ENCODE measurements at regions not wholly inside any gene's neighbourhood (a gene's known extent, or its start where the extent isn't known, plus 50 kb on each side); places are given as distances from the start of the nearest gene placed in this dataset.
"Not testable (repeated sequence)": the region's sequence is repeated elsewhere in the genome, so short reads cannot be mapped to it uniquely, and the experiment has no call there.

- H3K9ac ChIP-seq (ENCODE audit: low read depth in 2 of 2, low read length in 2 of 2), result no peak overlapping the region
- no peak for DNase-seq
- H3K36me3 ChIP-seq, result no peaks in the 10 kb centered on the region
- no peak overlapping the region for H3K4me3 ChIP-seq
- H3K27me3 ChIP-seq, result no peaks in the 10 kb centered on the region
- intact Hi-C loops (cut with DNase I), result no loop called here
- H3K4me1 ChIP-seq, result no peaks in the 10 kb centered on the region
- no peak overlapping the region for H3K27ac ChIP-seq
- H3K9me3 ChIP-seq, result no peaks in the 10 kb centered on the region
- no peak for TF ChIP-seq CTCF (IDR thresholded peaks at IDR 0.05)
Measured at GRCh38 chr11:13567551-13567950, 71.8 kb upstream of the PTH start.

- Histone ChIP-seq H3K4me1 (no peaks in the 10 kb centered on the region), H3K27ac (no peak overlapping the region), H3K4me3 (no peak overlapping the region), H3K36me3 (no peaks in the 10 kb centered on the region), H3K9ac (ENCODE audit: low read depth in 2 of 2, low read length in 2 of 2) (no peak overlapping the region), H3K27me3 (no peaks in the 10 kb centered on the region), H3K9me3 (no peaks in the 10 kb centered on the region)
- intact Hi-C loops (cut with DNase I), result no loop called here
- TF ChIP-seq CTCF (IDR thresholded peaks at IDR 0.05), result no peak
- no peak for DNase-seq
Measured at GRCh38 chr11:13561860-13562259, 66.1 kb upstream of the PTH start.

- H3K4me3 ChIP-seq; H3K4me1 ChIP-seq; H3K36me3 ChIP-seq; intact Hi-C loops (cut with DNase I); H3K9me3 ChIP-seq; H3K27ac ChIP-seq; H3K27me3 ChIP-seq; H3K9ac ChIP-seq (ENCODE audit: low read depth in 2 of 2, low read length in 2 of 2): not testable (repeated sequence)
- peak; percentile 84 for DNase-seq
Measured at GRCh38 chr11:13560341-13560740, 64.5 kb upstream of the PTH start.

- no peak overlapping the region for H3K27ac ChIP-seq
- intact Hi-C loops (cut with DNase I), result no loop called here
- no peak overlapping the region for H3K4me3 ChIP-seq
- no peak for TF ChIP-seq CTCF (IDR thresholded peaks at IDR 0.05)
- H3K9me3 ChIP-seq, result no peaks in the 10 kb centered on the region
- DNase-seq, result no peak
- H3K4me1 ChIP-seq, result no peaks in the 10 kb centered on the region
- H3K9ac ChIP-seq (ENCODE audit: low read depth in 2 of 2, low read length in 2 of 2), result no peak overlapping the region
- no peaks in the 10 kb centered on the region for H3K36me3 ChIP-seq
- no peaks in the 10 kb centered on the region for H3K27me3 ChIP-seq
Measured at GRCh38 chr11:13552784-13553183, 57.0 kb upstream of the PTH start.

GRCh38 chr11:13551834-13552233 lies 56.0 kb upstream of the PTH start:
- H3K27me3 ChIP-seq, result no peaks in the 10 kb centered on the region
- no peak overlapping the region for H3K27ac ChIP-seq
- no peaks in the 10 kb centered on the region for H3K4me1 ChIP-seq
- no peaks in the 10 kb centered on the region for H3K9me3 ChIP-seq
- intact Hi-C loops (cut with DNase I), result no loop called here
- no peak overlapping the region for H3K9ac ChIP-seq (ENCODE audit: low read depth in 2 of 2, low read length in 2 of 2)
- DNase-seq, result no peak
- no peak for TF ChIP-seq CTCF (IDR thresholded peaks at IDR 0.05)
- no peaks in the 10 kb centered on the region for H3K36me3 ChIP-seq
- no peak overlapping the region for H3K4me3 ChIP-seq

- H3K27ac ChIP-seq, result no peak overlapping the region
- no peaks in the 10 kb centered on the region for H3K27me3 ChIP-seq
- H3K4me3 ChIP-seq, result no peak overlapping the region
- H3K9me3 ChIP-seq, result no peaks in the 10 kb centered on the region
- intact Hi-C loops (cut with DNase I), result no loop called here
- H3K36me3 ChIP-seq, result no peaks in the 10 kb centered on the region
- TF ChIP-seq CTCF (IDR thresholded peaks at IDR 0.05), result no peak
- no peak for DNase-seq
- H3K4me1 ChIP-seq, result no peaks in the 10 kb centered on the region
- H3K9ac ChIP-seq (ENCODE audit: low read depth in 2 of 2, low read length in 2 of 2), result no peak overlapping the region
Measured at GRCh38 chr11:13550761-13551160, 55.0 kb upstream of the PTH start.

- DNase-seq; H3K27me3 ChIP-seq; intact Hi-C loops (cut with DNase I); H3K36me3 ChIP-seq; H3K4me3 ChIP-seq; H3K4me1 ChIP-seq; H3K9me3 ChIP-seq; H3K9ac ChIP-seq (ENCODE audit: low read depth in 2 of 2, low read length in 2 of 2); H3K27ac ChIP-seq: not testable (repeated sequence)
Measured at GRCh38 chr11:13546092-13546491, 50.3 kb upstream of the PTH start.

All from colonic mucosa (tissue), 4 donors.